GM23338 (cell line): ENCODE measurements at regions not wholly inside any gene's neighbourhood (a gene's known extent, or its start where the extent isn't known, plus 50 kb on each side); places are given as distances from the start of the nearest gene placed in this dataset.

Source experiments
- ATAC-seq: fragments of 200-7000 bp; cut with Tn5 transposase; 3 replicates; pipeline ENCODE4 v1.9.1; 2020
- DNase-seq: peaks from one replicate; pipeline ENCODE4 v3.0.0-alpha.2; 2015; ENCODE audit warnings: low spot score
- H2AFZ ChIP-seq: fragments of 200-600 bp; sonication (generic); 2 replicates; pipeline ENCODE4 v1.8.0; 2016; ENCODE audit warnings: antibody characterized with exemption, mild to moderate bottlenecking, moderate library complexity
- H3F3A ChIP-seq: fragments of 200-600 bp; sonication (generic); replicated peaks from 2 replicates; pipeline ENCODE4 v1.8.0; 2017; ENCODE audit warnings: antibody characterized with exemption, mixed run types, low read depth
- H3K27ac ChIP-seq: fragments of 200-600 bp; sonication (generic); 2 replicates; pipeline ENCODE4 v1.6.1; 2016; ENCODE audit warnings: low read depth
- H3K27me3 ChIP-seq: fragments of 200-600 bp; sonication (generic); 2 replicates; pipeline ENCODE4 v1.8.0; 2016; ENCODE audit warnings: mild to moderate bottlenecking, mixed run types, moderate library complexity; ENCODE audit not compliant: insufficient read depth
- H3K36me3 ChIP-seq: fragments of 200-600 bp; sonication (generic); 2 replicates; pipeline ENCODE4 v1.8.0; 2016; ENCODE audit warnings: mild to moderate bottlenecking; ENCODE audit not compliant: insufficient read depth
- H3K4me1 ChIP-seq: fragments of 200-600 bp; sonication (generic); 2 replicates; pipeline ENCODE4 v1.8.0; 2016; ENCODE audit warnings: mild to moderate bottlenecking, moderate library complexity; ENCODE audit not compliant: insufficient read depth
- H3K4me2 ChIP-seq: fragments of 200-600 bp; sonication (generic); 2 replicates; pipeline ENCODE4 v1.7.1; 2017; ENCODE audit warnings: mixed run types
- H3K4me3 ChIP-seq: fragments of 200-600 bp; sonication (generic); 2 replicates; pipeline ENCODE4 v1.6.1; 2016; ENCODE audit warnings: mixed run types
- H3K79me2 ChIP-seq: fragments of 200-600 bp; sonication (generic); replicated peaks from 2 replicates; pipeline ENCODE4 v1.8.0; 2017; ENCODE audit warnings: mild to moderate bottlenecking; ENCODE audit not compliant: insufficient read depth
- H3K9me2 ChIP-seq: fragments of 200-600 bp; sonication (generic); 2 replicates; pipeline ENCODE4 v1.8.0; 2017; ENCODE audit not compliant: insufficient read depth
- H4K20me1 ChIP-seq: fragments of 200-600 bp; sonication (generic); replicated peaks from 2 replicates; pipeline ENCODE4 v1.8.0; 2017; ENCODE audit warnings: mild to moderate bottlenecking; ENCODE audit not compliant: insufficient read depth
- H3K27ac Mint-ChIP-seq: 2 replicates; pipeline ENCODE4 v1.8.0; 2020; ENCODE audit warnings: inconsistent platforms, mild to moderate bottlenecking, moderate library complexity, mixed read lengths
- H3K27me3 Mint-ChIP-seq: 3 replicates; pipeline ENCODE4 v1.8.0; 2022; ENCODE audit warnings: low read depth, mild to moderate bottlenecking, moderate library complexity, mixed read lengths, inconsistent platforms; ENCODE audit not compliant: insufficient read depth, poor library complexity
- H3K36me3 Mint-ChIP-seq: 3 replicates; pipeline ENCODE4 v1.8.0; 2021; ENCODE audit warnings: low read depth, mild to moderate bottlenecking, inconsistent platforms, moderate library complexity, mixed read lengths
- H3K4me1 Mint-ChIP-seq: 3 replicates; pipeline ENCODE4 v1.8.0; 2020; ENCODE audit warnings: mild to moderate bottlenecking, inconsistent platforms, mixed read lengths
- H3K4me3 Mint-ChIP-seq: 3 replicates; pipeline ENCODE4 v1.8.0; 2021; ENCODE audit warnings: moderate library complexity, mild to moderate bottlenecking, inconsistent platforms, mixed read lengths
- H3K9me3 Mint-ChIP-seq: 3 replicates; pipeline ENCODE4 v1.8.0; 2020; ENCODE audit warnings: moderate library complexity, mild to moderate bottlenecking, inconsistent platforms, mixed read lengths
- CREB1 ChIP-seq: fragments of 250-450 bp; sonication (Bioruptor Pico); IDR thresholded peaks from 2 replicates; pipeline ENCODE4 v1.5.0; 2020; ENCODE audit warnings: low read depth, mild to moderate bottlenecking, moderate library complexity
- ETS1 ChIP-seq: IDR thresholded peaks from 2 replicates; pipeline ENCODE4 v1.6.1; 2016; ENCODE audit warnings: antibody characterized with exemption
- EZH2 ChIP-seq: fragments of 200-600 bp; sonication (generic); IDR thresholded peaks from one replicate; pipeline ENCODE4 v1.8.0; 2017; ENCODE audit warnings: antibody characterized with exemption, mild to moderate bottlenecking, low read depth; ENCODE audit not compliant: unreplicated experiment
- EZH2phosphoT487 ChIP-seq: fragments of 200-600 bp; sonication (generic); IDR thresholded peaks from one replicate; pipeline ENCODE4 v1.8.1; 2018; ENCODE audit warnings: antibody characterized with exemption; ENCODE audit not compliant: unreplicated experiment
- JUNB ChIP-seq: IDR thresholded peaks from one replicate; pipeline ENCODE4 v1.6.1; 2016; ENCODE audit warnings: antibody characterized with exemption; ENCODE audit not compliant: unreplicated experiment
- NANOG ChIP-seq: IDR thresholded peaks from 2 replicates; pipeline ENCODE4 v1.6.1; 2016; ENCODE audit warnings: antibody characterized with exemption, borderline replicate concordance
- POLR2AphosphoS5 ChIP-seq: IDR thresholded peaks from 2 replicates; pipeline ENCODE4 v1.6.1; 2016; ENCODE audit warnings: antibody characterized with exemption, low read depth
- STAT1 ChIP-seq: IDR thresholded peaks from one replicate; pipeline ENCODE4 v1.6.1; 2016; ENCODE audit warnings: antibody characterized with exemption; ENCODE audit not compliant: unreplicated experiment
- ZNF114 ChIP-seq: fragments of 250-450 bp; sonication (Bioruptor Pico); IDR thresholded peaks from 2 replicates; pipeline ENCODE4 v1.5.0; 2020; ENCODE audit warnings: mild to moderate bottlenecking, moderate library complexity
- ZNF331 ChIP-seq: fragments of 250-450 bp; sonication (Bioruptor Pico); IDR thresholded peaks from 2 replicates; pipeline ENCODE4 v1.5.0; 2020; ENCODE audit warnings: low read depth, mild to moderate bottlenecking, moderate library complexity
- ZNF462 ChIP-seq: fragments of 250-450 bp; sonication (Bioruptor Pico); IDR thresholded peaks from 2 replicates; pipeline ENCODE4 v1.5.0; 2020; ENCODE audit warnings: mild to moderate bottlenecking, moderate library complexity
- TF ChIP-seq, protein P1 (sequence below), 2 experiments: fragments of 200-600 bp in 1 of 2; sonication (generic) in 1 of 2; conservative IDR thresholded peaks; 2 replicates each; pipeline versions ENCODE4 v1.5.1 to v1.6.1; 2016 to 2017; ENCODE audit warnings: antibody characterized with exemption in 2 of 2, low read depth in 2 of 2, mild to moderate bottlenecking in 2 of 2, moderate library complexity in 1 of 2
- TF ChIP-seq, protein P2 (sequence below): IDR thresholded peaks from one replicate; pipeline ENCODE4 v1.6.1; 2018; ENCODE audit warnings: antibody characterized with exemption; ENCODE audit not compliant: unreplicated experiment

GRCh38 chr11:79796704-79797103 is 355.9 kb upstream of the TENM4 start:
- H3K27ac ChIP-seq, result no peak overlapping the region
- Mint-ChIP-seq H3K36me3 (no peaks in the 10 kb centered on the region), H3K27me3 (no peaks in the 10 kb centered on the region), H3K4me1 (no peaks in the 10 kb centered on the region), H3K4me3 (no peak overlapping the region), H3K27ac (no peak overlapping the region), H3K9me3 (no peaks in the 10 kb centered on the region)
- no peak for ATAC-seq
- DNase-seq, result no peak
- H3K27me3 ChIP-seq, result no peaks in the 10 kb centered on the region
- H2AFZ ChIP-seq, result no peak overlapping the region
- 0 out of 2 replicates have a peak, but pooled peaks cover 3% of the 10 kb centered on the region for H3K9me2 ChIP-seq
- H3K4me2 ChIP-seq, result no peak overlapping the region
- no peaks in the 10 kb centered on the region for H4K20me1 ChIP-seq
- no peak for TF ChIP-seq ZNF331 (CRISPR knock-in tag)
- no peak for TF ChIP-seq JUNB
- TF ChIP-seq EZH2, result no peak
- no peak for TF ChIP-seq ZNF462 (CRISPR knock-in tag)
- TF ChIP-seq ZNF114 (CRISPR knock-in tag), result no peak
- no peak for TF ChIP-seq STAT1
- no peak for TF ChIP-seq ETS1
- TF ChIP-seq, protein P1, sequence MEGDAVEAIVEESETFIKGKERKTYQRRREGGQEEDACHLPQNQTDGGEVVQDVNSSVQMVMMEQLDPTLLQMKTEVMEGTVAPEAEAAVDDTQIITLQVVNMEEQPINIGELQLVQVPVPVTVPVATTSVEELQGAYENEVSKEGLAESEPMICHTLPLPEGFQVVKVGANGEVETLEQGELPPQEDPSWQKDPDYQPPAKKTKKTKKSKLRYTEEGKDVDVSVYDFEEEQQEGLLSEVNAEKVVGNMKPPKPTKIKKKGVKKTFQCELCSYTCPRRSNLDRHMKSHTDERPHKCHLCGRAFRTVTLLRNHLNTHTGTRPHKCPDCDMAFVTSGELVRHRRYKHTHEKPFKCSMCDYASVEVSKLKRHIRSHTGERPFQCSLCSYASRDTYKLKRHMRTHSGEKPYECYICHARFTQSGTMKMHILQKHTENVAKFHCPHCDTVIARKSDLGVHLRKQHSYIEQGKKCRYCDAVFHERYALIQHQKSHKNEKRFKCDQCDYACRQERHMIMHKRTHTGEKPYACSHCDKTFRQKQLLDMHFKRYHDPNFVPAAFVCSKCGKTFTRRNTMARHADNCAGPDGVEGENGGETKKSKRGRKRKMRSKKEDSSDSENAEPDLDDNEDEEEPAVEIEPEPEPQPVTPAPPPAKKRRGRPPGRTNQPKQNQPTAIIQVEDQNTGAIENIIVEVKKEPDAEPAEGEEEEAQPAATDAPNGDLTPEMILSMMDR (conservative IDR thresholded peaks at IDR 0.05; ENCODE audit: low read depth in 2 of 2), result no peak
- no peak for TF ChIP-seq NANOG
- TF ChIP-seq, protein P2, sequence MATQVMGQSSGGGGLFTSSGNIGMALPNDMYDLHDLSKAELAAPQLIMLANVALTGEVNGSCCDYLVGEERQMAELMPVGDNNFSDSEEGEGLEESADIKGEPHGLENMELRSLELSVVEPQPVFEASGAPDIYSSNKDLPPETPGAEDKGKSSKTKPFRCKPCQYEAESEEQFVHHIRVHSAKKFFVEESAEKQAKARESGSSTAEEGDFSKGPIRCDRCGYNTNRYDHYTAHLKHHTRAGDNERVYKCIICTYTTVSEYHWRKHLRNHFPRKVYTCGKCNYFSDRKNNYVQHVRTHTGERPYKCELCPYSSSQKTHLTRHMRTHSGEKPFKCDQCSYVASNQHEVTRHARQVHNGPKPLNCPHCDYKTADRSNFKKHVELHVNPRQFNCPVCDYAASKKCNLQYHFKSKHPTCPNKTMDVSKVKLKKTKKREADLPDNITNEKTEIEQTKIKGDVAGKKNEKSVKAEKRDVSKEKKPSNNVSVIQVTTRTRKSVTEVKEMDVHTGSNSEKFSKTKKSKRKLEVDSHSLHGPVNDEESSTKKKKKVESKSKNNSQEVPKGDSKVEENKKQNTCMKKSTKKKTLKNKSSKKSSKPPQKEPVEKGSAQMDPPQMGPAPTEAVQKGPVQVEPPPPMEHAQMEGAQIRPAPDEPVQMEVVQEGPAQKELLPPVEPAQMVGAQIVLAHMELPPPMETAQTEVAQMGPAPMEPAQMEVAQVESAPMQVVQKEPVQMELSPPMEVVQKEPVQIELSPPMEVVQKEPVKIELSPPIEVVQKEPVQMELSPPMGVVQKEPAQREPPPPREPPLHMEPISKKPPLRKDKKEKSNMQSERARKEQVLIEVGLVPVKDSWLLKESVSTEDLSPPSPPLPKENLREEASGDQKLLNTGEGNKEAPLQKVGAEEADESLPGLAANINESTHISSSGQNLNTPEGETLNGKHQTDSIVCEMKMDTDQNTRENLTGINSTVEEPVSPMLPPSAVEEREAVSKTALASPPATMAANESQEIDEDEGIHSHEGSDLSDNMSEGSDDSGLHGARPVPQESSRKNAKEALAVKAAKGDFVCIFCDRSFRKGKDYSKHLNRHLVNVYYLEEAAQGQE, result no peak
- no peak for TF ChIP-seq EZH2phosphoT487
- no peak for TF ChIP-seq POLR2AphosphoS5
- TF ChIP-seq CREB1 (CRISPR knock-in tag), result no peak
- no peak overlapping the region for H3K4me3 ChIP-seq
- no peaks in the 10 kb centered on the region for H3K36me3 ChIP-seq
- H3K4me1 ChIP-seq, result no peaks in the 10 kb centered on the region
- H3F3A ChIP-seq, result no peaks in the 10 kb centered on the region
- H3K79me2 ChIP-seq, result no peaks in the 10 kb centered on the region
